ENCODE measurements at regions not wholly inside any gene's neighbourhood (a gene's known extent, or its start where the extent isn't known, plus 50 kb on each side); places are given as distances from the start of the nearest gene placed in this dataset.
"Not testable (repeated sequence)": the region's sequence is repeated elsewhere in the genome, so short reads cannot be mapped to it uniquely, and the experiment has no call there.

DNA sequence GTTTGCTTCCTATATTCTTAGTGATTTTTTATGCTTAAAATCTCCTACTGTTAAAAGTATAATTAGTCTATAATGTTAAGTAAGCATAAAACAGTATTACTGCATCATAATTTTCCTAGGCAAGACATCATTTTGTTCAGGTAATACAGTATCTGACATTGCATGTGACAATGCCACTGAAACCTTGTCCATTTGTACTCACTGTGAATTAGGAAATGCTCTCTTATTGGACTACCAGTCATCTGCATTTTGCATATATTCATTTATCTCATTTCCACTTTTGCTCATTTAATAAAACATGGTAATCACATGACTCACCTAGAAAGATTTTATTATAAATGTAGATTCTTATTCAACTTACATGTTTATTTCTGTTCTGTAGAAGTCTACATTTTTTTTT lies 379.1 kb downstream of the ETV1 start:
- H3K4me1 Mint-ChIP-seq = no peaks in the 10 kb centered on the region
- no peaks in the 10 kb centered on the region for H3K36me3 Mint-ChIP-seq (ENCODE audit: low read depth)
- TF ChIP-seq, protein P1, sequence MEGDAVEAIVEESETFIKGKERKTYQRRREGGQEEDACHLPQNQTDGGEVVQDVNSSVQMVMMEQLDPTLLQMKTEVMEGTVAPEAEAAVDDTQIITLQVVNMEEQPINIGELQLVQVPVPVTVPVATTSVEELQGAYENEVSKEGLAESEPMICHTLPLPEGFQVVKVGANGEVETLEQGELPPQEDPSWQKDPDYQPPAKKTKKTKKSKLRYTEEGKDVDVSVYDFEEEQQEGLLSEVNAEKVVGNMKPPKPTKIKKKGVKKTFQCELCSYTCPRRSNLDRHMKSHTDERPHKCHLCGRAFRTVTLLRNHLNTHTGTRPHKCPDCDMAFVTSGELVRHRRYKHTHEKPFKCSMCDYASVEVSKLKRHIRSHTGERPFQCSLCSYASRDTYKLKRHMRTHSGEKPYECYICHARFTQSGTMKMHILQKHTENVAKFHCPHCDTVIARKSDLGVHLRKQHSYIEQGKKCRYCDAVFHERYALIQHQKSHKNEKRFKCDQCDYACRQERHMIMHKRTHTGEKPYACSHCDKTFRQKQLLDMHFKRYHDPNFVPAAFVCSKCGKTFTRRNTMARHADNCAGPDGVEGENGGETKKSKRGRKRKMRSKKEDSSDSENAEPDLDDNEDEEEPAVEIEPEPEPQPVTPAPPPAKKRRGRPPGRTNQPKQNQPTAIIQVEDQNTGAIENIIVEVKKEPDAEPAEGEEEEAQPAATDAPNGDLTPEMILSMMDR (IDR thresholded peaks at IDR 0.05; ENCODE audit: unreplicated experiment in 3 of 3) = no peak
- H3K4me3 Mint-ChIP-seq = no peak overlapping the region
- H3K27ac Mint-ChIP-seq = no peak overlapping the region
- no peaks in the 10 kb centered on the region for H3K27me3 Mint-ChIP-seq (ENCODE audit: low read depth)
- peaks cover 11% of the 10 kb centered on the region for H3K9me3 Mint-ChIP-seq

DNA sequence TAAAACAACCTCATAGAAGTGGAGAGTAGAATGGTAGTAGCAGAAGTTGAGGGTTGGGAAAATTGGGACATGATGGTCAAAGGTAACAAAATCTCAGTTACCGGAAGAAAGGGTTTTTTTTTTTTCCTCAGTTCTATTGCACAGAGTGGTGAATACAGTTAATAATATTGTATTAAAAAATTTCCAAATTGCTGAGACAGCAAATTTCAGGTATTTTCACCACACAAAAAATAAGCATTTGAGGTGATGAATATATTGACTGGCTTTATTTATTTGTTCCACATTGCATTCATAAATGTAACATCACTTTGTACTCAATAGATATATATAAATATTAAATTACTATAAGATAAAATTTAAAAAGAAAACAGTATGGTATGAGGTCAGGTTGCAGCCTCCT lies 373.8 kb downstream of the ETV1 start:
- H3K4me3 Mint-ChIP-seq = no peak overlapping the region
- H3K36me3 Mint-ChIP-seq (ENCODE audit: low read depth) = no peaks in the 10 kb centered on the region
- no peaks in the 10 kb centered on the region for H3K27me3 Mint-ChIP-seq (ENCODE audit: low read depth)
- no peaks in the 10 kb centered on the region for H3K9me3 Mint-ChIP-seq
- no peaks in the 10 kb centered on the region for H3K4me1 Mint-ChIP-seq
- no peak overlapping the region for H3K27ac Mint-ChIP-seq
- TF ChIP-seq, protein P1 (IDR thresholded peaks at IDR 0.05; ENCODE audit: unreplicated experiment in 3 of 3) = no peak

DNA sequence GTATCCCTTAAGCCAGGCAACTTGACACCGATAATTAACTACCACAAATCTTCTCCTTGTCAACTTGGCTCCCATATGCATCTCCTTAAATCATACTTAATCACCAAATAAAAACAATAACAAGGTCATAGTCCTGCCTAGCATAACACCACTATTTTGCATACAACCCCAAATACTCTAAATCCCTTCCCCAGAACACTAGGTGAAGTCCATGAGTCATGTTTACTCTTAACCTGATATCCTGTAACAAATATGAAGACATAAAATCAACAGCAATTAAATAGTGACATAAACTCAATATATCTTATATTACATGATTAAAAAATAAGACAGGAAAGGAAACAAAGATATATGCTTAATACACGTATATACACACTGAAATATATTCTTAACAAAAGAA lies 362.0 kb downstream of the ETV1 start:
- Mint-ChIP-seq H3K9me3 (peaks cover 1% of the 10 kb centered on the region), H3K27me3 (ENCODE audit: low read depth) (no peaks in the 10 kb centered on the region), H3K36me3 (ENCODE audit: low read depth) (no peaks in the 10 kb centered on the region), H3K4me1 (peaks cover 7% of the 10 kb centered on the region), H3K27ac (no peak overlapping the region), H3K4me3 (no peak overlapping the region)
- TF ChIP-seq, protein P1 (IDR thresholded peaks at IDR 0.05; ENCODE audit: unreplicated experiment in 3 of 3) = no peak

DNA sequence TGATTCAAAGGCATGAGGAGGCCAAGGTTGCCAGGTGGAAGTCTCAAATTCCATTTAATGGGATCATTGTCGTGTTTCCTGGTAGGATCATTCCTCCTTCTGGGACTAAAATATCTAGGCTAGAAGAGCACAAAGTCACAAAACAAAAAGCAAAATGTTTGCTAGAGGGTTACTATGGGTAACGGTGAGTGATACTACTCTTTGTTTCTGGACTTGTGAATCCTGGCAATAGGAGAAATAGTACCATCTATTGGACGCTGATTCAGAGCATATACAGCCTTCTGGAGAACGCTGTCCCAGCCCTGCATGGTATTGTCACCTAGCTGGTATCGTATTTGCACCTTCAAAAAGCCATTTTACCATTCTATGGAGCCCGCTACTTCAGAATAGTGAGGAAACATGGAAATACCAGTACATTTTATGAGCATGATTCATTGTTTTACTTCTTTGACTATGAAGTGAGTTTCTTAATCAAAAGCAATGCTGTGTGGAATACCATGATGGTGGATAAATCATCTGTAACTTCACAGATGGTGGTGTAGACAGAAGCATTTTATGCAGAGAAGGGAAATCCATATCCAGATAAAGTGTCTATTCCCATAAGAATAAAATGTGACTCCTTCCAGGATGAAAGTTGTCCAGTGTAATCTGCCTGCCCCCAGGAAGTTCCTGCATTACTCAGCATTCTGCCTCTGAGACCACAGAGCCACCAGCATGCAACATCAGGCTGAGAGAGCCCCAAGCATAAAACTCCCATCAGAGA lies 361.0 kb downstream of the ETV1 start:
- TF ChIP-seq, protein P1 (IDR thresholded peaks at IDR 0.05; ENCODE audit: unreplicated experiment in 3 of 3) = no peak
- Mint-ChIP-seq H3K27ac (no peak overlapping the region), H3K4me3 (no peak overlapping the region), H3K36me3 (ENCODE audit: low read depth) (no peaks in the 10 kb centered on the region), H3K9me3 (peaks cover 2% of the 10 kb centered on the region), H3K4me1 (peaks cover 11% of the 10 kb centered on the region), H3K27me3 (ENCODE audit: low read depth) (no peaks in the 10 kb centered on the region)

DNA sequence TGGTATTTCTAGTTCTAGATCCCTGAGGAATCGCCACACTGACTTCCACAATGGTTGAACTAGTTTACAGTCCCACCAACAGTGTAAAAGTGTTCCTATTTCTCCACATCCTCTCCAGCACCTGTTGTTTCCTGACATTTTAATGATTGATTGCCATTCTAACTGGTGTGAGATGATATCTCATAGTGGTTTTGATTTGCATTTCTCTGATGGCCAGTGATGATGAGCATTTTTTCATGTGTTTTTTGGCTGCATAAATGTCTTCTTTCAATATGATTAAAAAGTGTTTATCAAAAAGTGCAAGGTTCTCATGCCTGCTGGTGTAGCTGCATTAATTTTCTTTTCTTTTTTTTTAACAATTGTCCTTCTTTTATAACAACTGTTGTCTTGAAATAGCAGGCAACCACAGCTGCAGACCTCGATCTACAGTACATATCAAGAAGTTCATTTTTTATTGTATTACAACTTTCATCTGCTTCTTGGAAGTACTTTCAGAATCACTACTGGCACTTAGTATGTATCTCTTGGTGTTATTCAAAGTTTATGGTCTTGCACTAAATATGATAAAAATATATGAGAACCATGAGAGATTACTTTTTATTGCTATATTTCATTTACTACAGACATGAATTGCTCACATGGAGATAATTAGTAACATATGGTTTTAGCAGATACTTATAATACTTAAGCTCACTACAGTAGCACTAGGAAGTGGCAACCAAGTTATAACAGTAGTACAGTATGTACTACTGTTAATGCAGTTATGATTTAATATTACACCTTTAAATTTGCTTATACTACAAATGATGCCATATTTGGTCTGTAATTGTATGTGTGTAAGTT lies 358.0 kb downstream of the ETV1 start:
- Mint-ChIP-seq H3K27ac (peak overlapping the region; percentile 77 to 87 (median 84)), H3K4me1 (peaks cover 11% of the 10 kb centered on the region)
- H3K27me3 Mint-ChIP-seq (ENCODE audit: low read depth); H3K9me3 Mint-ChIP-seq; H3K36me3 Mint-ChIP-seq (ENCODE audit: low read depth); H3K4me3 Mint-ChIP-seq: not testable (repeated sequence)

DNA sequence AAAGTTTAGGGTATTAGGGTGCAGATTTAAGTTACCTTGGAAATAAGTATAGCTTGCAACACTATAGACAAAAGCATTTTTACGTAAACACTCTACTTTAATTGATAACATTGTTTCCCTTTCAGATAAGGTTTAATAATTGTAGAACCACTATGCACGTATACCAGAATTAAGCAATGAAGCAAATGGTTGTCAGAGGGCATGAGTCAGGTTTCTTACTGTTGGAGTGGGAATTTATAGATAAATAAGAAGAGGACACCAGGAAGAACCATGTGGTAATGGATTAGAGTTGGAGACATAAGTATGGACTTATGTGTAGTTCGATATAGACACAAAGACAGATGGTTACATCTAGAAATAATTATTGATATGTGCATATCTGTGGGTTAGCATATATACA lies 355.6 kb downstream of the ETV1 start:
- H3K9me3 Mint-ChIP-seq = peaks cover 2% of the 10 kb centered on the region
- H3K4me1 Mint-ChIP-seq = peaks cover 11% of the 10 kb centered on the region
- no peak overlapping the region for H3K4me3 Mint-ChIP-seq
- no peaks in the 10 kb centered on the region for H3K36me3 Mint-ChIP-seq (ENCODE audit: low read depth)
- H3K27me3 Mint-ChIP-seq (ENCODE audit: low read depth) = no peaks in the 10 kb centered on the region
- H3K27ac Mint-ChIP-seq = no peak overlapping the region
- TF ChIP-seq, protein P1 (IDR thresholded peaks at IDR 0.05; ENCODE audit: unreplicated experiment in 3 of 3) = no peak
